ENCODE measurements at regions not wholly inside any gene's neighbourhood (a gene's known extent, or its start where the extent isn't known, plus 50 kb on each side); places are given as distances from the start of the nearest gene placed in this dataset.

DNA sequence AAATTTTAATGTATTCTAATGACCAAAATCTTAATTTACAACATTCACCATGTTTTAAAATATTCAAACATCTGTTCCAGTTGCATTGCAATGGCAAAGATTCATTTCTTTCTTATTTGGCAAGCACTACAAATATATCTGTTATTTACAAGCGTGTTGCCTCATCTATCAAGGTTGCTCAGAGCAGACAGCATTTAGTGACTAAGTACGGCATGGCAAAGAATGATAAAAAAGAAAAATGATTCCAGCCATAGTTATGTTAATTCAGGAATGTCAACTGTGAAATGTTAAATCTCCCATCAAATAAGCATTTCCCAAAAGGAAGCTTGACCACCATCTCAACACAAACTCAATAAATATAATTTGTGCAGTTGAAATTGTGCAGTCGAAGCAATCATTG is 312.1 kb downstream of the SEC23A start:
- H3K36me3 ChIP-seq (replicated peaks; ENCODE audit: control insufficient read depth, insufficient read depth, low read length), result no peaks in the 10 kb centered on the region
- no peak overlapping the region for H3K4me3 ChIP-seq (ENCODE audit: insufficient read depth, low read depth, low read length)
- no peaks in the 10 kb centered on the region for H3K27me3 ChIP-seq (ENCODE audit: control insufficient read depth, insufficient read depth, low read length)
- no peak for DNase-seq

DNA sequence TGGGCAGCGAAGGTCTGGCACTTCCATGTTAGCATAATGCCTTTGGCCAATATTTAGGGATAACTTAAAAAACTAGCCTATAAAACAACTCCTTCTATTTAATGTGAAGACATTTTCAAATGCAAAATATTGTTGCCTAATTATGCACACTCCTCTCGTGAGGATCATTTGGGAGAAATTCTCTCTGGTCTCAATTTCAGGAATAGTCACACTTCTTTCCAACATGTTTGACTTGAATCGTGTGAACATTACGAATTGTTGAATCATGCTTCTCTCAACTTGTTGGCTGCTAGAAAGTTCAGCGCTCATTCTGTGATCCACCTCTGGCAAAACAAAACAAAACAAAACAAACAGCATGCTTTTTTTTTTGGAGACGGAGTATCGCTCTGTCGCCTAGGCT is 313.2 kb downstream of the SEC23A start:
- H3K4me3 ChIP-seq (ENCODE audit: insufficient read depth, low read depth, low read length), result no peak overlapping the region
- H3K27me3 ChIP-seq (ENCODE audit: control insufficient read depth, insufficient read depth, low read length), result no peaks in the 10 kb centered on the region
- H3K36me3 ChIP-seq (replicated peaks; ENCODE audit: control insufficient read depth, insufficient read depth, low read length), result no peaks in the 10 kb centered on the region
- DNase-seq, result no peak

DNA sequence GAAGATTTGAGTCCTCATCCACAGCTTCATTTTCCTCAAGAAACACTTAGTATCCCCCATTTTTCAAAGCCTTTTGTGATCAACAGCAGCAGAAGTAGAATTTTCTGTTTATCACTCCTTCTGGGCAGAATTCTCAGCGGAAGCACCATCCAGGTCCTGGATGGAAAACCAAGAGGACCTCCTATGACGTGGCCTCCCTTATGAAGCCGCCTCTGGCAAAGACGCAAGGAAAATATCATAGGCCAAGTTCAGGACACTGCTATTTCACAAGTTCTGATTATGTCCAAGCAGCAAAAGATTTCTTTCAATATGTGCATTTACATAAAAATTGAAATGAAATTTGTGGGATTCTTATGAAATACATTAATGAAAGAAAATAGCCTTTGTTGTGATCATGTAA is 315.0 kb downstream of the SEC23A start:
- DNase-seq, result no peak
- Histone ChIP-seq H3K36me3 (replicated peaks; ENCODE audit: control insufficient read depth, insufficient read depth, low read length) (no peaks in the 10 kb centered on the region), H3K4me3 (ENCODE audit: insufficient read depth, low read depth, low read length) (no peak overlapping the region), H3K27me3 (ENCODE audit: control insufficient read depth, insufficient read depth, low read length) (no peaks in the 10 kb centered on the region)

DNA sequence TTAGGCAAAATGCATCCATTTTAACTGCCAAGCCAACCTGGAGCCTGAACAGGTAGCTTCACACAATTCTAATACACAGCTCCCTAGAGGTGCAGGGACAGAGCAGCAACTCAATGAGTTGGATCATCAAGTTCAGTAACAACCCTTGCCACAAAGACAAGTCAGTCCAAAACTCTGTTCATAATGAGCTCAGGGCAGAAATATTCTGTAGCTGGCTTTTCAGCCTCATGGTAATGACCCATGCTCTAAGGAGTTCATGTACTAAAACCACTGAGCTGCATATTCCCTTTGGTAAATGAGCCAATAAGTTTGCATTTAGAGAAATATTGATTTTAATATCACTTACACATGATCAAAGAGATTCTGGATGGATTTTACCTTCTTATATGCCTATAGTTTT is 316.1 kb downstream of the SEC23A start:
- Histone ChIP-seq H3K27me3 (ENCODE audit: control insufficient read depth, insufficient read depth, low read length) (no peaks in the 10 kb centered on the region), H3K4me3 (ENCODE audit: insufficient read depth, low read depth, low read length) (no peak overlapping the region), H3K36me3 (replicated peaks; ENCODE audit: control insufficient read depth, insufficient read depth, low read length) (no peaks in the 10 kb centered on the region)
- no peak for DNase-seq

DNA sequence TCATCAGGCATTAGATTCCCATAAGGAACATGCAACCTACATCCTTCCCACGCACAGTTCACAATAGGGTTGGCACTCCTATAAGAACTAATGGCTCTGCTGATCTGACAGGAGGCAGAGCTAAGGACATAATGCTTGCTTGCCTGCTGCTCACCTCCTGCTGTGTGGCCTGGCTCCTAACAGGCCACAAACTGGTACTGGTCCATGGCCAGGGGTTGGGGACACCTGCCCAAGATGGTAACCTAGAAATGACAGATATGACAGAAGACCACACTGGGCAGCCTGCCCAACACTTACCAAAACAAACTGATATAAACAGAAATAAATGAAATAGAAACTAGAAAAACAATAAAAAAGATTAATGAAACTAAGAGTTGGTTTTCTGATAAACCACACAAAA is 325.6 kb downstream of the SEC23A start:
- Histone ChIP-seq H3K27me3 (ENCODE audit: control insufficient read depth, insufficient read depth, low read length) (no peaks in the 10 kb centered on the region), H3K36me3 (replicated peaks; ENCODE audit: control insufficient read depth, insufficient read depth, low read length) (no peaks in the 10 kb centered on the region), H3K4me3 (ENCODE audit: insufficient read depth, low read depth, low read length) (no peak overlapping the region)
- no peak for DNase-seq

DNA sequence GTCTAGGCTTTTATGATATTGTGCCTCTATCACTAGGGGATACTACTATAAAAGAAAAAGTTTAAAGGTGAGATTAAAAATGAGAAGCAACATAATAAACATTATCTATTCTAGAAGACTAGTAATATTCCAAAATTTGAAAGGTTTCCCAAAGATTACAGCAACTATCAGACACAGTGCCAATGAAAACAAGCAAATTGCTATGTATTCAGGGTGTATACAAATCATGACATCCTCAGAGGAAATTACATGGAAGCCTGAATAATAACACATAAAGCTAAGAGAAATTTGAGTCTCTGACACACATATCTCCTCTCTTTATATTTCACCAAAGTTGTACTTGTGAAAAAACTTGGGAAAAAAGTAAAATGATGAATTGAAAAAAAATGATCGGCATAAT is 327.0 kb downstream of the SEC23A start:
- DNase-seq, result no peak
- Histone ChIP-seq H3K27me3 (ENCODE audit: control insufficient read depth, insufficient read depth, low read length) (no peaks in the 10 kb centered on the region), H3K36me3 (replicated peaks; ENCODE audit: control insufficient read depth, insufficient read depth, low read length) (no peaks in the 10 kb centered on the region), H3K4me3 (ENCODE audit: insufficient read depth, low read depth, low read length) (no peak overlapping the region)

DNA sequence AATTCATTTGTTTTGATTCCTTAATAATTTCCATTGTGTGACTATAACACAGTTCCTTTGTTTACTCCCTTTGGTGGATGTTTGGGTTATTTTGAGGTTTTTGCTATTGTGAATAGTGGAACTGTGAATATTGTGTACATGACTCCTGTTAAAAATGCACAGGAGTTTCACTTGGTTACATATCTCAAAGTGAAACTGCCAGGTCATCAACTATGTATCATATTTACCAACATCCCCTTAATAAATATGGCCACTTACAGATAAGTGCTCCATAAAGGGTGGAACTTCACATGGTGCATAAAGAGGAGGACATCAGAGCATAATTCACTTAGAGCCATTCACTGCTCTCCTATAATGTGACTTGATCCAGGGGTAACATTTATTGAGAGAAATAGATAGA is 328.9 kb downstream of the SEC23A start:
- Histone ChIP-seq H3K36me3 (replicated peaks; ENCODE audit: control insufficient read depth, insufficient read depth, low read length) (no peaks in the 10 kb centered on the region), H3K27me3 (ENCODE audit: control insufficient read depth, insufficient read depth, low read length) (no peaks in the 10 kb centered on the region), H3K4me3 (ENCODE audit: insufficient read depth, low read depth, low read length) (no peak overlapping the region)
- no peak for DNase-seq

DNA sequence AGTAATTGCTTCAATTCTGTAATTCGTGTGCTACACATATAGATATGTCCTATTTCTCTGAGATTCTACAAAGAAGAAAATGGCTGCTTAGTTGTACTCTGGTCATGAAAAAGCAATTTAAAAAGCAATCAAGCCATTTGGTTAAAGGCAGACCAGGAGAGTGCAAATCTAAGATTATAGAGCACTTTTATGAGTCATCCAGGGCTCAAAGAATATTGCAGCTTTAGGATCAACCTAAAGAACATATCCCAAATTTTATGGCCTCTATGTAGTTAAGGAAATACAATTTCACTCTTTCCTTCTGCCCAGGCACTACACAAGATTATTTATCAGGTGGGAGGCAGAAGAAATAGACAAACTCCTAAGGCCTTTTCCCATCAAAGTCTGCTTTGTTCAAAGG is 332.8 kb downstream of the SEC23A start:
- DNase-seq, result no peak
- H3K27me3 ChIP-seq (ENCODE audit: control insufficient read depth, insufficient read depth, low read length), result no peaks in the 10 kb centered on the region
- no peaks in the 10 kb centered on the region for H3K36me3 ChIP-seq (replicated peaks; ENCODE audit: control insufficient read depth, insufficient read depth, low read length)
- H3K4me3 ChIP-seq (ENCODE audit: insufficient read depth, low read depth, low read length), result no peak overlapping the region

DNA sequence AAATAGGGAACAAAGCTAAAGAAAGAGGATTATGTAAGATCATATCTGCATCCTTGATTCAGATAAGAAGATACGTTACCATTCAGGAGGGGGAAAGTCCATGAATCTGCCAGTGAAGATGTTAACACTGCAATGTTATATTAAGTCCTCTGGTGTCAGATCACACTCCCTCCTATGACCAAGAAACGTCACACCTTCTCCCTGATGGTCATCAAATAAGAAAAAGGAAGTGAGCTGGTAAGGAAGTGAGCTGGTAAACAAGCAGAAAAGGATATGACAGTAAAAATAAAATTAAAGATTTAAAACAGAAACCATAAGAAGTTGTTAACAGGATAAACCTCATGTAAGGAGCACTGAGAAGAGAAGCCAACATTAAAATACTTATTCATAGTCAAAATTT is 340.2 kb downstream of the SEC23A start:
- no peaks in the 10 kb centered on the region for H3K27me3 ChIP-seq (ENCODE audit: control insufficient read depth, insufficient read depth, low read length)
- no peaks in the 10 kb centered on the region for H3K36me3 ChIP-seq (replicated peaks; ENCODE audit: control insufficient read depth, insufficient read depth, low read length)
- no peak for DNase-seq
- no peak overlapping the region for H3K4me3 ChIP-seq (ENCODE audit: insufficient read depth, low read depth, low read length)

DNA sequence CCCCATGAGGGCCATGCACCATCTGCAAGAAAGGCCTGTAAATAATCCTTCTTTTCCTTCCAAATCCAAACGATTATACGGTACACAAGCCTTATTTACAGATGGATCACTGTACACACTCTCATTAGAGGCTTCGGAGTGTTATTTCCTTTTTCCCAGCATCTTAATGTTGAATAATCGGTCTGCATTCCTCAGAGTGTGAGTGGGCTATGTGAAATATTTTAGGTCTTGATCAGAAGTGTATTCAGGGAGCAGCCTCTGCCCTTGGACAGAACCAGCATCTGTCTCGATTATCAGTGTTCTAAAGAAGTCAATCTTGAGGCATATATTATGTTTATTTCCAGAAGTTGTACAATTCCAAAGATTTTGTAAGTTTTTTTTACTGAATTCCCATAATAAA is 340.6 kb downstream of the SEC23A start:
- H3K27me3 ChIP-seq (ENCODE audit: control insufficient read depth, insufficient read depth, low read length), result no peaks in the 10 kb centered on the region
- no peak for DNase-seq
- no peaks in the 10 kb centered on the region for H3K36me3 ChIP-seq (replicated peaks; ENCODE audit: control insufficient read depth, insufficient read depth, low read length)
- no peak overlapping the region for H3K4me3 ChIP-seq (ENCODE audit: insufficient read depth, low read depth, low read length)

DNA sequence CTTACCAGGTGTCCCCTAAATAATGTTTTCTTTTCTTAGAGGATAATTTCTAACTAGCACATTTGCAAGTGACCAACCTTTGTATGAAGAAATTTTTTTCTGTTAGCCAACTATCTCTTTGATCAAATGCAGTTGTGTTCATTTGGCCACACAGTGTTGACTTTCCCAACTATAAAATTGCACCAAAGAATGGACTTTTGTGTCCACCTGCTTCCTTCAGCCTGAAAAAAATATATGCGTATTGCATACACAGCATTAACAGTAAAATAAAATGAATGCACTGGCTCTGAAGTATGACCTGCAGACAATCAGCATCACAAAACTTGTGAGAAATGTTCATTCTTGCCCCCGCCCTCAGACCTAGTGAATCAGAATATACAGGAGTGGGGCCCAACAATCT is 342.0 kb downstream of the SEC23A start:
- Histone ChIP-seq H3K27me3 (ENCODE audit: control insufficient read depth, insufficient read depth, low read length) (no peaks in the 10 kb centered on the region), H3K4me3 (ENCODE audit: insufficient read depth, low read depth, low read length) (no peak overlapping the region), H3K36me3 (replicated peaks; ENCODE audit: control insufficient read depth, insufficient read depth, low read length) (no peaks in the 10 kb centered on the region)
- DNase-seq, result no peak

DNA sequence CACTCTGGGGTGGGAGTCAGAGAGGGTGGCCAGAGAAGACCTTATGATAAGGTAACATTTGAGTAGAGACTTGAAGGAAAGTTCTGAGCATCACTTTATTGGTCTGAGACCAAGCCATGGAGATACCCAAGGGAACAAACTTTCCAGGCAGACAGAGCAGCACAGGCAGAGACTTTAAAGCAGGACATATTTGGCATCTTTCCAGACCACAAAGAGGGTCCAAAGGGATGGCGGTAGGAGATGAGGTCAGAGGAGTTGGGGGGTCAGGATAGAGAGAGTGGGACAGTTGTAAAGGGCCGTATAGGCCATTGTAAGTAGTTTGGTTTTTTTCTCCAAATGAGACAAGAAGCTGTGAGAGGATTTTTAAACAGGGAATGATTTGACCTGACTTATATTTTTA is 344.4 kb downstream of the SEC23A start:
- Histone ChIP-seq H3K27me3 (ENCODE audit: control insufficient read depth, insufficient read depth, low read length) (no peaks in the 10 kb centered on the region), H3K4me3 (ENCODE audit: insufficient read depth, low read depth, low read length) (no peak overlapping the region), H3K36me3 (replicated peaks; ENCODE audit: control insufficient read depth, insufficient read depth, low read length) (no peaks in the 10 kb centered on the region)
- DNase-seq, result no peak

DNA sequence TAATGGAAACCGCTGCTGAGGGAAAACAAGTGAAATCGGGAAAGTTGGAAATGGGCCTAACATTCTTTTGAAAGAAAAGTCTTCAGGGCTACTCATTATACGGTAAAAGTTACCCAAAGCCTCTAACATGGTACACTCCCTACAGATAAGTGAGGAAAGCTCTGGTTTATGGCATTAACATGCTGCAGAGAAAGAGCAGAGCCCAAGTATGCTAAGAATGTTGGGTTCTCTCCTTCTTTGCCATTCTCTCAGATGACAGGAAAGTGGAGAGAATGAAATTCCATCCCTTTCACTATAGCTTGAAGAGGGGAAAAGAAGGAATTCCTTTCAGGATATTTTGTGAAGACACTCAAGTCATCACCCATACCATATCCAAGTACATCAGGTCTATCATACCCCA is 348.0 kb downstream of the SEC23A start:
- H3K27me3 ChIP-seq (ENCODE audit: control insufficient read depth, insufficient read depth, low read length), result no peaks in the 10 kb centered on the region
- H3K36me3 ChIP-seq (replicated peaks; ENCODE audit: control insufficient read depth, insufficient read depth, low read length), result no peaks in the 10 kb centered on the region
- H3K4me3 ChIP-seq (ENCODE audit: insufficient read depth, low read depth, low read length), result no peak overlapping the region
- DNase-seq, result no peak

DNA sequence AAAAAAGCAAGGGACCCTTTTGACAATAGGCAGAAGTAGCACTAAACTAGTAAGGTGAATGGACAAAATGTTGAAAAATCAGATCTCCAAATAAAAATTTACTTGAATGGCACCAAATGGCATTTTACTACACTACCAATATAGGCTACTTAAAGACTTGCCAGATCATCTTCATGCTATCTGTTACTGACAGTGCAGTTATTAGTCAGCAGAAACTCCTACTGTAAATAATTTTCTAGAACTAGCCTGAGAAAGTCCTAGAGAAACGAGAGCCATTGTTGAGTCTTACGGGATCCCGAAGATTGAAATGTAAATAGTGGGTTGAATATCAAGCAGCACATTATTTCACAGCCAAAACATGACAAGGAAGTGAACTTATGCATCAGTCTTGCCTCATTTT is 350.3 kb downstream of the SEC23A start:
- no peaks in the 10 kb centered on the region for H3K36me3 ChIP-seq (replicated peaks; ENCODE audit: control insufficient read depth, insufficient read depth, low read length)
- no peak for DNase-seq
- H3K27me3 ChIP-seq (ENCODE audit: control insufficient read depth, insufficient read depth, low read length), result no peaks in the 10 kb centered on the region
- no peak overlapping the region for H3K4me3 ChIP-seq (ENCODE audit: insufficient read depth, low read depth, low read length)

DNA sequence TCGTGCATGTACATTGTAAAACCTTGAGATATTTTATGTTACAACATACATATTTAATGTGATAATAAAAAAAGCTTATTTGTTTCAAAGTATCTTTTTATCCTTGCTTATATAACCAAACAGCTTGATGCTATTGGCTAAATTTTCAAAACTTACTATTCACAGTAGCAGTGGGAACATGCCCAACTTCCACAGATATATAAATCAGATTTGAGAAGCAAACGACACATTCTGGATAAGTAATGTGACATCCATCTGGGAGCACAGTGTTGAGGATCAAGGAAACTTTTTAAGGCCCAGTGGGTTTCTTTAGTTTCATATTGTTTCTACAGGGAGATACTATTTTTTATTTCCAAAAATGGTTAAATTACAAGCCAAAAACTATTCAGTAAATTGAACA is 350.7 kb downstream of the SEC23A start:
- H3K36me3 ChIP-seq (replicated peaks; ENCODE audit: control insufficient read depth, insufficient read depth, low read length), result no peaks in the 10 kb centered on the region
- H3K27me3 ChIP-seq (ENCODE audit: control insufficient read depth, insufficient read depth, low read length), result no peaks in the 10 kb centered on the region
- no peak overlapping the region for H3K4me3 ChIP-seq (ENCODE audit: insufficient read depth, low read depth, low read length)
- no peak for DNase-seq

DNA sequence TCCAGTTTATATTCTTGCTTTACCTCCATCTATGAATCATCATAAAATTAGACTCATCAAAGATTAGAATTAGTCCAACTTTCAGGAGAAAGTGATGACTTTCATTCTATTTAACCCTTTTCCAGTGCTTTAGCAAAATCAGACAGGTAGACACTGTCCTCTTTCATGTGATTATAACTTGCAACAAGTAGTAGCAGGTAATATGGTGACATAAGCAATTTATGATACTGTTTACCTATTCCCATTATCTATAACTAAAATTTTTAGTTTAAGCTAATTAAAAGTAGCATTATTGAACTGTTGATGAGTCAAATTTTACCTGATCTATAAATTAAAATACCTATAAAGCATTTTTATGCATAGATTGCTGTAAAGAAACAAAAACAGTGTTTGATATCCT is 351.6 kb downstream of the SEC23A start:
- DNase-seq, result no peak
- no peaks in the 10 kb centered on the region for H3K27me3 ChIP-seq (ENCODE audit: control insufficient read depth, insufficient read depth, low read length)
- no peaks in the 10 kb centered on the region for H3K36me3 ChIP-seq (replicated peaks; ENCODE audit: control insufficient read depth, insufficient read depth, low read length)
- no peak overlapping the region for H3K4me3 ChIP-seq (ENCODE audit: insufficient read depth, low read depth, low read length)
